ENCODE measurements at regions not wholly inside any gene's neighbourhood (a gene's known extent, or its start where the extent isn't known, plus 50 kb on each side); places are given as distances from the start of the nearest gene placed in this dataset.
A peak's percentile ranks its signal among the peaks of the same experiment; 100 is the strongest.

DNA sequence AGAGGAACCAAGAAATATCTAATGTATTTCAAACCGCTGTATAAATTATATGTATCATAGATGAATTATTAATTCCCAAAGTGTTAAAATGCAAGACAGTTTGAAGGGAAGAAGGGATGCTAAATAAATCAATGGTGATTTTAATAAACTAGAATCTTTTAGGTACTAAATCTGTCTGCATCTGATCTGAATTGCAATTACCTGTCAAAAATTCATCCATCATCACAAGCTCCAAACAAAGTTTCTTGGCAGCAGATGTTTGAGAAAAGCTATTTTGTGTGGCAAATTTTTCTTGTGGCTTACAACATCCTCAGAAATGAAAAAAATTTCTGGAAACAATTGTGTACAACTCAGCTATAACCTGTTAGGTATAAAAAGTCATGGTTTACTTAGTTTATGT is 816.0 kb upstream of the NDST4 start:
- DNase-seq (ENCODE audit: low spot score), result no peak

DNA sequence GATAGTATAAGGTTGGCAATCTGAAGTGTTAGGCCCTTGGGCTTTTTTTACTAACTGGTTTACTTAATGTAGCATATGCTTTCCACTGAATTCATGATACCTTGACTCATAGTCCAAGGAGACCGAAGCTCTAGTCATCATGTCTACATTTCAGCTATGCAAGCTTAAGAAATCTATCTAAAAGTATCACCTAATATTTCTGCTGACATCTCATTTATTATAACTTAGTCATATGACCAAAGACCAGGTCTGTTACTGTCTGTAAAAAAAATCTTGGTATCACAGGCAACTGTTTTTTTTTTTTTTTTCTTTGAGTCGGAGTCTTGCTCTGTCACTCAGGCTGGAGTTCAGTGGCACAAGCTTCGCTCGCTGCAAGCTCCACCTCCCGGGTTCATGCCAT is 814.0 kb upstream of the NDST4 start:
- no peak for DNase-seq (ENCODE audit: low spot score)

DNA sequence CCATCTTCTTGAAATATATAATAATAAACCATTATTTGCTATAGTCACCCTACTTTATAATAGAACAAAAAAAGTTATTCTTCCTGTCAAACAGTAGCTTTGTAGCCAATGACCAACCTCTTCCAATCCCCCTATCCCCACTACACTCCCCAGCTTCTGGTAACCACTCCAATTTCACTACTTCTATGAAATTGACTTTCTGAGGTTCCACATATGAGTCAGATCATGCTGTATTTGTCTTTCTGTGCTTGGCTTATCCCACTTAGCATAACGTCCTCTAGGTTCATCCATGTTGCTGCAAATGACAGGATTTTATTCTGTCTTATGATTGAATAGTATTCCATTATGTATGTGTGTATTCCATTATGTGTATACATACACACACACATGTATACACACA is 809.7 kb upstream of the NDST4 start:
- DNase-seq (ENCODE audit: low spot score), result no peak

DNA sequence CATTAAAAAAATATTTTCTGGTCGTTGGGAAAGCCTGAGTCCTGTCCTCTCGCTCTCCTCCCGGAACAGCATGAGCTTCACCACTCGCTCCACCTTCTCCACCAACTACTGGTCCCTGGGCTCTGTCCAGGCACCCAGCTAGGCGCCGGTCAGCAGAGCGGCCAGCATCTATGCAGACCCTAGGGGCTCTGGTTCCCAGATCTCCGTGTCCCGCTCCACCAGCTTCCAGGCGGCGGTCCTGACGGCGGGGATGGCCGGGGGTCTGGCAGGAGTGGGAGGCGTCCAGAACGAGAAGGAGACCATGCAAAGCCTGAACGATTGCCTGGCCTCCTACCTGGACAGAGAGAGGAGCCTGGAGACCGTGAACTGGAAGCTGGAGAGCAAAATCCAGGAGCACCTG is 807.2 kb upstream of the NDST4 start:
- DNase-seq (ENCODE audit: low spot score), result no peak

DNA sequence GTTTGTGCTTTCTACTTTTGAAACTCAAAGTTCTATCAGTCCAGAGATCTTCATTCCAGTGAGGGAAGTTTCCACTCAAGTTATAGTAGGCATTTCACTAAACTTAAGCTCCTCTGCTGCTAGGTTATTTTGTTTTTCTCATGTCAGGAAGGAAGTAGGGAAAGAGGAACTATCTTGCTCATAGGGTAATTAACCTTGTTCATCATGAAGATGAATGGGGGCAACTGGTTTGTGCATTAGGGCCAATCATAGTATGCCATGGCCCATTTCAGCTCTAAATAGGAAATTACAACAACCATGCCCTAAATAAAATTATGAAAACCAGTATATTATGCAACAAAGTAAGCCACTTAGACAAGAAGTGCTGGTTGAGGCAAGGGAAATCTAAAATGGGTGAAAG is 804.7 kb upstream of the NDST4 start:
- DNase-seq (ENCODE audit: low spot score), result no peak

DNA sequence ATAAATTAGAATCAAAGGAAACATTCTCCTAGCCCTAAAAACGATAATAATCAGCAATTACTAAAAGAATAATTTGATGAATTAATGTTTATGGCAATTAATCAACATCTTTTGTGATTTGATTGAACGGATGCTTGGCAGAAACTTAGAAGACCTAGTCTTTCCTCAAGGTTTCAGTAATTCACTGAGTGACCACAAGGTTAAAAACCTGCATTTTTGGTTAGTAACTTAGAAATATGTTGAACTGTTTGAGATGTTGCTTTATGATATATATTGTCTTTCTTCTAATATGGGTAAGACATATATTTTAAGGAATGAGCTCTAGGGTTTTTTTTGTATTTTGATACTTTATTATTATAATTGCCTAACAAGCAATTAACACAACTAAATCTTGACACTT is 793.0 kb upstream of the NDST4 start:
- no peak for DNase-seq (ENCODE audit: low spot score)

DNA sequence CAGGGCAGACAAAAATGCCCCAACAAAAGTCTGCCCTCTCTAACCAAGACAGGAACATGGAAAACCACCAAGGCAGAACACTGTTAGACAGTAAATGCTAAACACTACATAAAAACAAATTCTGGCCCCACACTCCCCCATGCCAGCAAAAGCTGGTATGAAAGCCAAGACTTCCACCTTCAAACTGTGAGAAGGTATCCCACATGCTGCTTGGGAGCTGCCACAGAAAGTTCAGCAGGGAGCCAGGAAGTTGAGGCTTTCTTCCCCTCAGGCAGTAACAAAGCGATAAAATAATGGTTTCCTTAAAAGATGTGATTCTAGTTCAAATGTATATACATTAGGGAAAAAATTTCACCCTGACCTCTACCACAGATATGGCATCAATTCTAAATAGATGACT is 770.4 kb upstream of the NDST4 start:
- DNase-seq (ENCODE audit: low spot score), result peak; percentile 16

DNA sequence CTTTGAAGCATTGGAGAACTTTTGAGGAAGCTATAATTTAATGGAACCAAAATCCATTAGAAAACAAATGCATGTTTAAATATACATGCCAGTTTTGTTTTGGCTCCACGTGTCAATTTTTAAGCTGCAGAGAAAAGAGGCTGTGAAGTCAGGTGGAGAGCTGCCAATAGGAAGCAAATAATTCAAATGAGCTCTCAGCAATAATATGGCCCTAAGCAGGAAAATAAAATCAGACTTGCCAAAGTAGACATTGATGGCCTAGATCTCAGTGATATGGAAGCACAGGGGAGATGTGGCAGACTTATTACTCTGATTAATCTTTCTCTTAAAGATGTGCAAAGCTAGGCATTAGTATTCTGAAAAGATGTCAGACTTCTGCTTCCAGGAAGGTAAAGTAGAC is 769.8 kb upstream of the NDST4 start:
- DNase-seq (ENCODE audit: low spot score), result peak; percentile 38

DNA sequence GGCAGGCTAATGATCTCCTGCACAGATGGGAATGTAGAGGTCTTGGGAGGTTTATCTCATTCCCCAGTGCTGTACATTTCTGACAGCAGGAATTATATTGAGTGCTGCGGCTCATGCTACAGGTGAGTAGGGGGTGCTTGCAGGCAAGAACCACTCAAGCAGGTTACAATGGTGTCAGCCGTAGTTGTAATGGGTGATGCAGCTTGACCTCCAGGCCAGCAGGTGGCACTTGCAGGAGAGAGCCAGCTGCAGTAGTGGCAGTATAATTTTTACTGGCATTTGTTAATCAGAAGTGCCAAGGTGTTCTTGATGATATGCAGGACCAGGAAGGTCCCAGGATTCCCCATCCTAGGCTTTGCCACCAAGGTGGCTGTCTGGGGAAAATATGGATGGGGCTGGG is 759.6 kb upstream of the NDST4 start:
- DNase-seq (ENCODE audit: low spot score), result no peak

DNA sequence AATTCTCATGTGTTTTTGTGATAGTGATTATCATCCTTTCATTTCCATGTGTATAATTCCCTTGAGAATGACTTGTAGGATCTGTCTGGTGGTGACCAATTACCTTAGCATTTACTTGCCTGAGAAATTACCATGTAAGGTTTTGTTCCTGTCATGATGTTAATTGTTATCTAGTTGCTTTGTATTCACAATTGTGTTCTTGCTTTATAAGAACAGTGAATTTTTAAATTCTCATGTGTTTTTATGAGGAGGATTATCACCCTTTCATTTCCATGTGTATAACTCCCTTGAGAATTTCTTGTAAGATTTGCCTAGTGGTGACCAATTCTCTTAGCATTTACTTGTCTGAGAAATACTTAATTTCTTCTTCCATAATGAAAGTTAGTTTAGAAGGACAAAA is 758.2 kb upstream of the NDST4 start:
- no peak for DNase-seq (ENCODE audit: low spot score)

DNA sequence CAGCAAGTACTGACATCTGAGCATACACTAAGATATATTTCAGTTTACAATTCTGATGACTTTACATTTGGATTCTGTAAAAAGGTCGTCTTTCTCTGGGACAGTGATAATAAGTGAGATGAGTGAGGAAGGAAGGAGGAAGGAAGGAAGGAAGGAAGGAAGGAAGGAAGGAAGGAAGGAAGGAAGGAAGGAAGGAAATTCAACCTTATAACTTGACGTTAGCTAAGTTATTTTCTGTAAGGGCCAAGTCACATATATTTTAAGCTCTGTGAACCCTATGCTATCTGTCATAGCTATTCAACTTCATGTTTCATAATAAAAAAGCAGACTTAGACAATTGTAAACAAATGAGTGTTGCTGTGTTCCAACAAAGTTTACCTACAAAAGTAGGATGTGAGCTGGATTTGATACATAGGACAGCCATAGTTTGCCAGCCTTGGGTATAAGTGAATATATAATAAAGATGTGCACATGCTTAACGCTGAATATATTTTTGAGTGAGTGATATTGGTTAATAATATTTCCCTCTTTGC is 753.0 kb upstream of the NDST4 start:
- no peak for DNase-seq (ENCODE audit: low spot score)

DNA sequence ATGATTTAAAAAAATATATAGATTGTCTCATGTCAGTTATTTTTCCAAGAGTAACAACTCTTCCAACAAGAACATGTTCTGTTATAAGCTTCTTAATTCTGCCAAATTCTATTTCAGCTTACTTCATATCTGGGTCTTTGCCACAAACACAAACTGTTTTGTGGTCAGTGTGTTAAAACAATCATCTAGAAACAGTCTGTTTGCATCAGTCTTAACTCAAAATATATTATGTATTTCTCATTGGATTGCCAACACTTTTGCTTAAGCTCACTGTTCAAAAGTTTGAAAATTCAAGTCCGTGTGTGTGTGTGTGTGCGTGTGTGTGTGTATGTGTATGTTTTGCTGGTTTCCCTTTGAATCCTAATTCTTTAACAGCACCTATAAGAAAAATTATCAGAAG is 752.3 kb upstream of the NDST4 start:
- DNase-seq (ENCODE audit: low spot score), result peak; percentile 14

DNA sequence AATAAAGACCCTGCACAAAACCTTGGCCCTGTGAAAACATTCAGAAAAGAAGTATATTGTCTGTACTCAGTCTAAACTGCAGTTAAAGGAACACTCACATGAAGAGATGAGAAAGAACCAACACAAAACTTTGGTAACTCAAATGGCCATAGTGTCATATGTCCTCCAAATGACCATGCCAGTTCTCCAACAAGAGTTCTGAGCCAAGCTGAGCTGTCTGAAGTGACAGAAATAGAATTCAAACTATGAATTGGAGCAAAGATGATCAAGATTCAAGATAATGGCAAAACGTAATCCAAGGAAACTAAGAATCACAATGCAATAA is 739.3 kb upstream of the NDST4 start:
- no peak for DNase-seq (ENCODE audit: low spot score)

DNA sequence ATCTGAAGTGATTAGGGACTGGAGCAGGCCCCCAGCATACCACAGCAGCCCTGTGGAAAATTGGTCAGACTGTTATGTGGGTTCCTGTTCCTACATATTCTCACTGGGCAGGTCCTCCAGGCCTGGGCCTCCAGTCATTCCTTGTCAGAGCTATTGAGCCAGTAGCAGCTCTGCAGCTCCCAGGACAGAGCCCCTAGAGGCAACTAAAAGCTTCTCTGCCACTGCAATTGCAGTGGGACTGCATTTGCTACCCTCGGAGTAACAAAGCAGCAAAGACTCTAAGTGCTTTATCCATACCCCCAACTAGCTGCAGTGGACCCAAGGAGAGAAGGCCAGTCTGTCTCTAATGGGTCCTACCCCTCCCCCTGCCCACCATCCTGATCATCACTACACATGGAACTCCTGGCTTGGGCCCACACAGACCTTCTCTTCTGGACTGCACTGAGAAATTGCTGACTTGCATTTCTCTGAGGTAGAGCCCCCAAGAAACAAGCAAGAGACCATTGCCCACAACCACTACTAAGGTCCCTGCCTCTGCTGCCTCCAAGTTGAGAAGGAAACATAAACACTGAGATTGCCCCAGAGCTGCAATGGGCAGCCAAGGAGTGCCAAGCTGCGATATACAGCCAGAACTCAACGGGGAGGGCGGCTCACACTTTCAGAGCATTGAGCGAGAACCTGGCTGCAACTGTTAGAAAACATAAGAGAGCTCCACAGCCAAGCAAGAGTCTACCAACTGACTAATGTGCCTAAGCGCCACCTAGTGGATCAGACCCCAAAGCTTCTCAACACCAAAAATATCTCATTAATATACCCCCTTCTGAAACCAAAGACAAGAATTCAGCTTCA is 738.7 kb upstream of the NDST4 start:
- peak; percentile 39 for DNase-seq (ENCODE audit: low spot score)

DNA sequence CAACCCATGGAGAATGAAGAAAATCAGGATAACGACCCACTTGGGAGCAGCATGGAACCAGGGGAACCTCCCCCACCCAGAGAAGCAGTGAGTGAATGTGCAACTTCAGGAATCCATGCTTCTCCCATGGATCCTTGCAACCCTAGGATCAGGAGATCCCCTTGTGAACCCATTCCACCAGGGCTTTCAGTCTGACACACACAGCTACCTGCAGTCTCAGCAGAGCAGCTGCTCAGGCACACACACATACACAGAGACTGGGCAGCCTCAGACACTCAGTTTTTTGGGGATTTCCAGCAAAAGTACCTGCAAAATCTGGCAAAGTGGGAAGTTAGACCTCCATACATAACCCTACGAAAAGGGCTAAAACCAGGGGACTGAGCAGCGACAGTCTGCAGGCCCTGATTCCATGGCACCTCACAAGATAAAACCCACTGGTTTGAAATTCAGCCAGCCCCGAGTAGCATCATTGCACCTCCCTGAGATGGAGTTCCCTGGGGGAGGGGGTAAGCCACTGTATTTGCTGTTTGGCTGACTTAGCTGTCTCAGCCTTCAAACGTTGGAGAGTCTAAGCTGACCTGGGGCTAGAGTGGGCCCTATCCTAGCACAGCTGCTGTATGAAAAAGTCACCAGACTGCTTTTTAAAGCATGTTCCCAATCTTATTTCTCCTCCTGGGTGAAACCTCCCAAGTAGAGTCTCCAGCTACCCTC is 737.5 kb upstream of the NDST4 start:
- DNase-seq (ENCODE audit: low spot score), result no peak

DNA sequence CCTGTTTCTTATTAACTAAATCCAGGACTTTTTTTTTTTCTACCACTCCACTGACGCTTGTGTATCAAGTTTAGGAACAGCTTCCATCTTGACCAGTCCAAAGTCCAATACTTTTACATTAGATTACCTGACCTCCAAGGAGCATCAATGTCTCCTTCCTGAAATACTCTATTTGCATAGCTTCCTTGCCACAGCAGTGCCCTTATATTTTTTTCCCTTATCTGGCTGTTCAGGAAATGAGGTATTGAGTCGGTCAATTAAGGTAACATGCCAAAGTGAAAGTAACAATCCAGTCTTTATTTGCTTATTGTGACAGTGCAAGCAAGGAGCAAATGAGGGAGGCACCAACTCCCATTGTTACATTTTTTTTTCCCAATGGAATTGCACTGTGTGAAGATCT is 730.8 kb upstream of the NDST4 start:
- no peak for DNase-seq (ENCODE audit: low spot score)

DNA sequence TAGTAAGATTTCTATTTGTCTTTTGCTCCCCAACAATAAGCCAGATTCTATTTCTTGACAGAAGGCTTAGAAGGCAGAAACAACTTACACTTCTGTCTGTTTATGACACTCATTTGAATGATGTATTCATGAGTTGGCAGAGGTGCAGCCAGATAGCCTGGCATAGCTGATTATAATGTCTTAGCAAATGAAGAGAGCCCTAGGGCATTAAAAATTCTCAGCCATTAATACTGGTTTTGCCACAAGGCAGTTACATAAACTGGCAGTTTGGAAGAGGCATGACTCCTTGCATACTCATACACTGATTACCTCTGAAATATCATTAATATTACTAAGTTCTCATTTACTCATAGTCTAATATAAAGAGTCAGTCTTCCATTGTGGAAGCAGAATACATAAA is 728.5 kb upstream of the NDST4 start:
- DNase-seq (ENCODE audit: low spot score), result peak; percentile 12

DNA sequence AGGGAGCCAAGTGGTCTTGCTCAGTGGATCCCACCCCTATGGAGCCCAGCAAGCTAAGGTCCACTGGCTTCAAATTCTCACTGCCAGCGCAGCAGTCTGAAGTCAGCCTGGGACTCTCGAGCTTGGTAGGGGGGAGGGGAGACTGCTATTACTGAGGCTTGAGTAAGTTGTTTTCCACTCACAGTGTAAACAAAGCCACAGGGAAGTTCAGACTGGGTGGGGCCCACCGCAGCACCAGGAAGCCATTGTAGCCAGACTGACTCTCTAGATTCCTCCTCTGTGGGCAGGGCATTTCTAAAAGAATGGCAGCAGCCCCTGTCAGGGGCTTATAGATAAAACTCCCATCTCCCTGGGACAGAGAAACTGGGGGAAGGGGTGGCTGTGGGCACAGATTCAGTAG is 721.0 kb upstream of the NDST4 start:
- no peak for DNase-seq (ENCODE audit: low spot score)

DNA sequence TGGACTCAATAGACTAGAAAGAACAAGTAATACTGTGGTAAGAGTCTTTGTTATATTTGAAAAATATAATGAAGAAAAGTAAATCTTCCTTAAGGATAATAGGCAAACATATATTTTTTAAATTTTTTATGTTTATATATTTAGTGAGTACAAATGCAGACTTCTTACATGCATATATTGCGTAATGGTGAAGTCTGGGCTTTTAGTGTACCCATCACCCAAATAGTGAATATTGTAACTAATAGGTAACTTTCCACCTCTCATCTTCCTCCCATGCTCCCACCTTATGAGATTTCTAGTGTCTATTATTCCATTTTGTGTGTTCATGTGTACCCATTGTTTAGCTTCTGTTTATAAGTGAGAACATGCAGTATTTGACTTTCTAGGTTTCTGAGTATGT is 711.2 kb upstream of the NDST4 start:
- DNase-seq (ENCODE audit: low spot score), result no peak

DNA sequence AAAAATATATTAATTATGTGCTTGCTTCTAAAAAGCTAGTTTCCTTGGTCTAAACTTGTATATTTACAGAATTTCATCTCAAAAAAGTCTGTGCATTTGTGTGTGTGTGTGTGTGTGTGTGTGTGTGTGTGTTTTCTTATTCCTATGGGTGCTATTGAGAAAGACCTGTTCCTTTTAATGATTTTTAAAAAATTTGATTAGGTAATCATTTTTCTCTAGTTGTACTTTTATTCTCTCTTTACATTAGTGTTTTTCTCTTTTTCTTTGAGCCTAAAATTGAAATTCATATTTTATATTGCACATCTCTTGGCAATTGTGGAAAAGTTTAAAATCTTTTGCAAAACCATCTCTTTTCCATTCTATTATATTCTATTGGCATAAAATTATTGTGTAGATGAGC is 690.4 kb upstream of the NDST4 start:
- DNase-seq (ENCODE audit: low spot score), result no peak

DNA sequence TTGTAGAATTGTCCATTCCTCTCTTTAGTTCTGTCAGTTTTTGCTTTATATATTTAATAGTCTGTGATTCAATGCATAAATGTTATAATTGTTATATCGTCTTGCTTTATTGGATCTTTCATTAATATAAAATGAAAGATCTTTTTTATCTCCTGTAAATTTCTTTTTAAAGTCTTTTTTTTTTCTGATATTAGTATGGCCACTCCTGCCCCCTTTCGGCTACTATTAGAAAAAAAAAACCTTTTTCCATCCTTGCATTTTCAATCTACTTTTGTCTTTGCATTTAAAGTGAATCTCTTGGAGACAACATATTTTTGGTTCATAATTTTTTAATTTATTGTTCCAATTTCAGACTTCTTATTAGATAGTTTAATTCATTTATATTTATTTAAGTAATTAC is 677.4 kb upstream of the NDST4 start:
- no peak for DNase-seq (ENCODE audit: low spot score)

DNA sequence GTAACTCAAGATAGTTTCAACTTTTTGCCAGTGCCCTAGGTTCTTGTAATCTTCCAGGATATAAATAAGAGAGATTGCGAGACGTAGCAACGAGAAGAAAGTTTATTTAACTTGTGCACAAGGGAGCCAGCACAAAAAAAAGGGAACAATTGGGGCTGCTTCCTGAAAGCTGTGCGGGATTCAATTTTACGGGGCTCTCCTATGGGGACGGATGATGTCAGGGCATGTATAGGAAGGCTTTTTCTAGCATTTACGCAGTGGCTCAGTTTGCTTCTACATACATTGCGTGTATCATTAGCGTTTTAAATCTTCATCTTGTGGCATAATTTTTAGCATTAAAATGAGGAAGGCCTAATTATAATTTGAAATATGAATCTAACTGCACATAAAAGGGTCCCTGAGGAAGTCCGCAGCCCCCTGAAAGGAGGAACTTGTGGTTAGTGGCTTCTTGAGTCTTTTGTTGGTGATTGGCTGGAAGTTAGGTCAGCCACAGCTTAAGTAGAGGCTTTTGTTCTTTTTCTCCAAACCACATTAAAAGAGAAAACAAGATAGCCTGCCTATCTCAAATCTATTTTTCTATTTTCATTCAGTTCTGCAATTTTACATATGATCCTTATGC is 668.2 kb upstream of the NDST4 start:
- no peak for DNase-seq (ENCODE audit: low spot score)

DNA sequence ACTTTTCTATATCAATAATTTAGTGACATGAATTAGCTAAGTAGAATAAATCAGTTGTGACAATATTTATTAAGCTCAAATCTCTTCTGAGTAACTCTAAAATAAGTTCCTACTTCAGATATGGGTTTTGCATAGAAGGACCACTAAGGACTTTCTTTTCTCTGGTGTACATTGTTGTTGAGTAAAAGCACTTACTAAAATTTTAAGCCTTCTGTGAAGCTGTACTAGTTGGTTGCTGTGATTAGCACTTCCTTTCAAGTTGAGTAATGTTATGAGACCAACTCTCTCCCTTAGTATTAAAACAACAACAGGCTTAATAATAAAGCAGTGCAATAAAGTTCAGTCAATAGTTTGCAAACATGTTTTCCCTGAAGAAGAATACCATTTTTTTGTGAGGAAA is 667.4 kb upstream of the NDST4 start:
- no peak for DNase-seq (ENCODE audit: low spot score)

All from cerebellar cortex (tissue), 1 donor.